Duodenal mucosa (tissue), 2 donors: ENCODE measurements at regions not wholly inside any gene's neighbourhood (a gene's known extent, or its start where the extent isn't known, plus 50 kb on each side); places are given as distances from the start of the nearest gene placed in this dataset.

ENCODE experiments used
- H3K27ac ChIP-seq: one replicate; pipeline ENCODE4 v1.7.0; 2013; ENCODE audit warnings: low read depth, low read length
- H3K27me3 ChIP-seq, 2 donors: one replicate each; pipeline ENCODE4 v1.7.0; 2013; ENCODE audit warnings: low read length in 2 of 2, control low read depth in 1 of 2; ENCODE audit not compliant: insufficient read depth in 2 of 2, control insufficient read depth in 1 of 2
- H3K36me3 ChIP-seq, 2 donors: one replicate each; pipeline ENCODE4 v1.7.0; 2013; ENCODE audit warnings: low read length in 2 of 2, control low read depth in 1 of 2; ENCODE audit not compliant: insufficient read depth in 2 of 2, control insufficient read depth in 1 of 2
- H3K4me1 ChIP-seq, 2 donors: one replicate each; pipeline ENCODE4 v1.7.0; 2013; ENCODE audit warnings: low read length in 2 of 2, control low read depth in 1 of 2; ENCODE audit not compliant: insufficient read depth in 2 of 2, control insufficient read depth in 1 of 2
- H3K4me3 ChIP-seq, 2 donors: one replicate each; pipeline ENCODE4 v1.7.0; 2013; ENCODE audit warnings: low read length in 2 of 2, low read depth in 1 of 2
- H3K9ac ChIP-seq, 2 donors: one replicate each; pipeline ENCODE4 v1.7.0; 2013; ENCODE audit warnings: low read length in 2 of 2, low read depth in 1 of 2
- H3K9me3 ChIP-seq, 2 donors: one replicate each; pipeline ENCODE4 v1.7.0; 2013; ENCODE audit warnings: low read length in 2 of 2, control low read depth in 1 of 2; ENCODE audit not compliant: control insufficient read depth in 1 of 2

DNA sequence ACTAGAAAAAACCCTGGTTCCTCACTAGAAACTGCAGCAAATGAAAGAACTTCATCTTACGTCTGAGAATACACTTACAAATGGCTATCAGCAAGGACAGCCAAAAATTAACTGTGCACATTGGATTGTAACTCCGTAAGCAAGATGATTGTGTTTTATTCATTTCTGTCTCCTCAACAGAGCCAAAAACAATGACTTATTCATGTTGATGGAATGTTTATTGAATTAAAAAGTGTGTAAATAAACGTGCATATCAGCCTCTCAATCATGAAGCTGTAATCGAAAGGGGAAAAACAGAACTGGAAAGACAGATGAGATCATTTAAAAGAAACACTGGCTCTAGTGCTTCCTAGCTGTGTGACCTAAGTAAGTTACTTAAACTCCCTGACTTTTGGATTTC, 307.5 kb upstream of the ZC3H12C start:
- Histone ChIP-seq H3K9me3 (no peaks in the 10 kb centered on the region), H3K27ac (no peak overlapping the region), H3K36me3 (no peaks in the 10 kb centered on the region), H3K4me3 (no peak overlapping the region), H3K4me1 (no peaks in the 10 kb centered on the region), H3K9ac (no peak overlapping the region), H3K27me3 (no peaks in the 10 kb centered on the region)

DNA sequence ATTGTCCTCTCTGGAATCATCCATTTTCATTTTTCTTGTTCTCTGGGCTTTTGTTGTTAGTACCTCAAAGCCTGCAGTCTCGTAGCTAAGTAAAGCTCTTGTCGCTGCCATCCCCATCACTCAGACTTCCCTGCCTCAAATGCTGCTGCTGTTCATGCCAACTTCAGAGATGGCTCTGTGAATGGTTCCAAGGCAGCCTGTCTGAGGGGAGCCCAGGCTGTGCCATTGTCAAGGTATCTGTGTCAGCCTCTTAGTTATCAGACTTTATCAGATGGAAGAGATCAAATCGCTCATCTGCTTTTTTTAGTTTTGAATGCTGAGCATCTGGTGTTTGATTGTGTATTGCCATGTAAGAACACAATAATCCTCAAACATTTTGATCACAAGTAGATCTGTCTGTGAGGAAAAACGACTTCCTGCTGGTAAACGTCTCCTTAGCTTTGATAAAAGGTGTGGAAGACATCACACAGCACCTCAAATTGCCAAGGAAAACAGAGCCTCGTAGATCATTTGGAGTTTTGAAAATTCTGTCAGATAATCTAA, 304.2 kb upstream of the ZC3H12C start:
- Histone ChIP-seq H3K9ac (no peak overlapping the region), H3K4me3 (no peak overlapping the region)

DNA sequence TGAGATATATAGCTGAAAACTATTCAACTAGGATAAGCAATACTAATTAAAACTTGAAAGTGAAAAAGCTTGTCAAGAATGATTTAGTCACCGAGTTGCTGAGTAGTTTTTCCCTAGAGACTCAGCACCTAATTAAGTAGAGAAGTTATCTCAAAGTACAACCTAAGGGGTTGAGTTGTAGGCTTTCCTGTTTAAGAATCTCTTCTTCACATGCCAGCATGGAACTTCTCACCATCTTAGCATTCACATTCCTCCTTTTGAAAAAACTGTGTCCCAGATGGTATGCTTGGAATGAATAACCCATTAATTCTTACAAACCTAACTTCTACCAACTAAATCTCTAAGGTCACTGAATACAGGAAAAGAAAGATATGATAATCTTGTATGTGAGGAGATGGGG, 303.3 kb upstream of the ZC3H12C start:
- no peaks in the 10 kb centered on the region for H3K4me1 ChIP-seq
- no peak overlapping the region for H3K9ac ChIP-seq
- H3K4me3 ChIP-seq: no peak overlapping the region
- H3K36me3 ChIP-seq: no peaks in the 10 kb centered on the region
- H3K27me3 ChIP-seq: no peaks in the 10 kb centered on the region
- H3K27ac ChIP-seq: no peak overlapping the region
- no peaks in the 10 kb centered on the region for H3K9me3 ChIP-seq

More for the DNA sequence above, 304.2 kb upstream of the ZC3H12C start:
- no peaks in the 10 kb centered on the region for H3K9me3 ChIP-seq
- H3K36me3 ChIP-seq: no peaks in the 10 kb centered on the region
- no peaks in the 10 kb centered on the region for H3K27me3 ChIP-seq
- H3K4me1 ChIP-seq: no peaks in the 10 kb centered on the region
- H3K27ac ChIP-seq: no peak overlapping the region

DNA sequence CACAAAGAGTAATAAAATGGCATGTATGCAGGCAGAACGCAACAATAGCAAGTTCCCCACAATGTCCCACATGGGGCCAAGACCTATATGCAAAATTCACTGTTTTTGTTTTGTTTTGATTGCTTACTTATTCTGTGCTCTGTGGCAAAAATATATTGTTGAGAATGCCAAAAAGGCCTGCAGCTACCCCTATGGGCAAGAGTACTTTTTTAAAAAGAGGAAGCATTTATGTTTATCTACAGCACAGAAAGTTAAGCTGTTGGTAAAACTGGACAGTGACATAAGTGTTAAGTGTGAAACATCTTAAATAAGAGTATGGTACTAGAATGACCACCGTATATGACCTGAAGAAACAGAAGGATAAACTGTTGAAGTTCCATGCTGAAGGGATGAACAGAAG, 301.9 kb upstream of the ZC3H12C start:
- Histone ChIP-seq H3K27ac (no peak overlapping the region), H3K4me3 (no peak overlapping the region), H3K27me3 (no peaks in the 10 kb centered on the region), H3K9me3 (no peaks in the 10 kb centered on the region), H3K9ac (no peak overlapping the region), H3K36me3 (no peaks in the 10 kb centered on the region), H3K4me1 (no peaks in the 10 kb centered on the region)

DNA sequence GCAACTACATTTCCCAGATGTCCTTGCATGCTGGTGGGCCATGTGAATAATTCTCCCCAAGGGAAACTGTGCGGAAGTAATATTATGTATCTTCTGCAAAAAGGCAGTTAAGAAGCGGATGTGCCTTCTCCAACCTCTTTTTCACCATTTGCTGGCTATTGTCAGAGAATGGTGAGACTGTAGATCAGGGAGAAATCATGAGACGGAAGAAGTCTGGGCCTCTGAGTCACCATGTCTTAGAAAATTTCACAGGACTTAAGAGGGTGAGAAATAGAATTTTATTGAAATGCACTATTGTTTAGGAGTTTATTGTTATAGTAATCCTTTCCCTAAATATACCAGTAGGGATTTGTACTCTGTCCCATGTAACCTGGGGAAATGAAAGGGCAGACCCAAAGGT, 298.7 kb upstream of the ZC3H12C start:
- no peak overlapping the region for H3K4me3 ChIP-seq
- no peak overlapping the region for H3K9ac ChIP-seq
- H3K27ac ChIP-seq: no peak overlapping the region
- H3K9me3 ChIP-seq: no peaks in the 10 kb centered on the region
- H3K36me3 ChIP-seq: no peaks in the 10 kb centered on the region
- H3K4me1 ChIP-seq: no peaks in the 10 kb centered on the region
- no peaks in the 10 kb centered on the region for H3K27me3 ChIP-seq

DNA sequence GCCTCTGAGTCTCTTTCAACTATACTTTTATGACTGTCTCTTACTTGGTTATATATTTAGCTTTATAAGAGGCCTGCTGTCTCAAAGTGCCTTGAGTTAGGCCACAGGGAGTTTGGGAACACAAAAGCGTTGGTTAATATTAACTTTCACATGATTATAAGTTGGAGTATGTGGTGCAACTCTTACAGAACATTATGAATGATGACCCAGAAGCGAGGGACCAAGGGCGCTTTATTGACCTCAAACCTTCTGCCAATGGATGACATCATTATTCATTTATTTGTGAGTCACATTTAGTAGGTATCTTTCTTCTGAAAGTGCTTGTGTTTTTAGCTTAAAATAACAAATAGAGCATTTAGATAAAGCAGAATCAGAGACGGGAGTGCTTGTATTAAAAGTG, 298.0 kb upstream of the ZC3H12C start:
- H3K4me3 ChIP-seq: no peak overlapping the region
- no peaks in the 10 kb centered on the region for H3K4me1 ChIP-seq
- no peaks in the 10 kb centered on the region for H3K9me3 ChIP-seq
- H3K9ac ChIP-seq: no peak overlapping the region
- H3K36me3 ChIP-seq: no peaks in the 10 kb centered on the region
- no peaks in the 10 kb centered on the region for H3K27me3 ChIP-seq
- H3K27ac ChIP-seq: no peak overlapping the region

DNA sequence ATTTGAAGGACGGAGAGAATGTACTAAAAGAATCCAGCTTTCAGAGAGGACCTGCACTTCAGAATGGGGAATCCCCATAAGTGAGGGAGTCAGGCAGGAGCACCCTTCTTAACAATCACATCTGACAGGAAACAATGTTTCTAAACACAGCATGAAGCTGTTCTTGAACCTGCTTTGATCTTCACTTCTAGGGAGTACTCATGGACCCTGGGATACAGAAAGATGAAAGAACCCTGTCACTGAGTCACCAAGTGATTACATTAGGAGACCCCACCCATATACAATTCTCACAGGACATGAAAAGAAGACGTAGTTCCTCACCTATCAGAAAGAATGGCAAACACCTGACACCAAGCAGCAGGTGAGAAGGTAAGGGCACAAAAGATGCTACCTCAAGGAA, 296.9 kb upstream of the ZC3H12C start:
- Histone ChIP-seq H3K4me1 (no peaks in the 10 kb centered on the region), H3K4me3 (no peak overlapping the region), H3K36me3 (no peaks in the 10 kb centered on the region), H3K9me3 (no peaks in the 10 kb centered on the region), H3K27me3 (no peaks in the 10 kb centered on the region), H3K27ac (no peak overlapping the region), H3K9ac (no peak overlapping the region)

DNA sequence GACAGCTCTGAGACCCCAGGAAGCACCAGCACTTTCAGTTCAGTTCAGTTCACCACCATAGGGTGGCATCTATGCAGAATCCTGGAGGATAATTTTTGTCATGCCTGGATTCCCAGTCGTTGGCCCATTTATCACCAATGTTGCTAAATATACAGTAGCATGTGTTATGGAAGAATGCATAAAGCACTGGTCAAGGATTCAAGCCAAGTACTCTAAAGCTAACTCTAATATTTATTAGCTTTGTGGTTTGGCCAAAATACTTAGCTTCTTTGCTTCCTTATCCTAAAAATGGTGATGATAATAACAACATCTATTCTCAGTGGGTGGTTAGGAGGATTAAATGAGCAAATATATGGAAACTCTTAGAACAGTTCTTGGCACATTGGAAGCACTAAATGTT, 294.7 kb upstream of the ZC3H12C start:
- Histone ChIP-seq H3K27me3 (no peaks in the 10 kb centered on the region), H3K27ac (no peak overlapping the region), H3K4me1 (no peaks in the 10 kb centered on the region), H3K4me3 (no peak overlapping the region), H3K9me3 (no peaks in the 10 kb centered on the region), H3K36me3 (no peaks in the 10 kb centered on the region), H3K9ac (no peak overlapping the region)

DNA sequence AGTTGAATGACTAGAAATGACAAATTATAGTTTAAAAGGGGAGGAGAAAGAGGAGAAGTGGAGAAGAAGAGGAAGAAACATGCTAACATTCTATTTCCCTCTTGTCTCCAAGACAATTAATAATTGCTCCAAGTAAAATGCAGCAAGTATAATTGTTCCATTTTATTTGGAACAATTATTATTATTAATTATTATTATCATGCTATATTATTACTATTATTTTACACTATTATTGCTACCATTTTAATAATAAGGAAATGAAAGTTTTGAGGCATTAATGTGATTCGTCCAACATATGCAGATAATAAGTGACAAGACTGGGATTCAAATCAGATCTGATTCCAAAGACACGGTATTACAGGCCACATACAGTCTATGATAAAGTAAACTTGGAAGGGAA, 293.6 kb upstream of the ZC3H12C start:
- Histone ChIP-seq H3K36me3 (no peaks in the 10 kb centered on the region), H3K27me3 (no peaks in the 10 kb centered on the region), H3K9ac (no peak overlapping the region), H3K9me3 (no peaks in the 10 kb centered on the region), H3K4me3 (no peak overlapping the region), H3K27ac (no peak overlapping the region), H3K4me1 (no peaks in the 10 kb centered on the region)

DNA sequence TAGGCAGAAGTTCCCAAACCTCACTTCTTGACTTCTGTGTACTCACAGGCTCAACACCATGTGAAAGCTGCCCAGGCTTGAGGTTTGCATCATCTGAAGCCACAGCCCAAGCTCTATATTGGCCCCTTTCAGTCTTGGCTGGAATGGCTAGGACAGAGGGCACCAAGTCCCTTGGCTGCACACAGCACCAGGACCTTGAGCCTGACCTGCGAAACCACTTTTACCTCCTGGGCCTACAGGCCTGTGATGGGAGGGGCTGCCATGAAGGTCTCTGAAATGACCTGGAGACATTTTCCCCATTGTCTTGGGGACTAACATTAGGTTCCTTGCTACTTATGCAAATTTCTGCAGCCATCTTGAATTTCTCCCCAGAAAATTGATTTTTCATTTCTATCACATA, 288.3 kb upstream of the ZC3H12C start:
- Histone ChIP-seq H3K4me3 (no peak overlapping the region), H3K36me3 (no peaks in the 10 kb centered on the region), H3K9ac (no peak overlapping the region), H3K9me3 (no peaks in the 10 kb centered on the region), H3K4me1 (no peaks in the 10 kb centered on the region), H3K27me3 (no peaks in the 10 kb centered on the region), H3K27ac (no peak overlapping the region)

DNA sequence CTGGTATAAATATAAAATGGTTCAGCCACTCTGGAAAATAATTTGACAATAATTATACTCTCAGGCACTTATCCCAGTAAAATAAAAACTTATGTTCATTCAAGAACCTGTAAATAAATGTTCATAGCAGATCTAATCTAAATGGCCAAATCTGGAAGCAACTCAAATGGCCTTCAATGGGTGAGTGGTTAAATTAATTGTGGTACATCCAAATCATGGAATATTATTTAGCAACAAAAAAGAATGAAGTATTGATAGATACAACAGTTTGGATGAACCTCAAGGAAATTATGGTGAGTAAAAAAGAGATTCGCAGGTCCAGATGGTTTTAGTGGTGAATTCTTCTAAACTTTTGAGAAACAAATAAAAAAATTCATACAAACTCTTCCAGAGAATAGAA, 287.0 kb upstream of the ZC3H12C start:
- no peaks in the 10 kb centered on the region for H3K4me1 ChIP-seq
- no peak overlapping the region for H3K9ac ChIP-seq
- no peaks in the 10 kb centered on the region for H3K27me3 ChIP-seq
- no peaks in the 10 kb centered on the region for H3K9me3 ChIP-seq
- H3K27ac ChIP-seq: no peak overlapping the region
- H3K36me3 ChIP-seq: no peaks in the 10 kb centered on the region
- no peak overlapping the region for H3K4me3 ChIP-seq
